Panc1 (cell line): ENCODE measurements at regions not wholly inside any gene's neighbourhood (a gene's known extent, or its start where the extent isn't known, plus 50 kb on each side); places are given as distances from the start of the nearest gene placed in this dataset.

Experiments used
- ATAC-seq: fragments of 200-7000 bp; cut with Tn5 transposase; 2 replicates; pipeline ENCODE4 v1.9.1; 2020; ENCODE audit warnings: mild to moderate bottlenecking, moderate library complexity
- BruUV-seq: library from RNA; stranded (reverse); fragments of 400-500 nt; replicated peaks from 2 replicates; lab custom pipeline; 2021; lab: Mats Ljungman, UMichigan
- CTCF ChIA-PET: fragments of 300-600 bp; sonication (Branson Sonifier 250); formaldehyde crosslinking; loops from one replicate; lab custom pipeline; 2022; ENCODE audit warnings: antibody characterized with exemption; lab: Charles Lee
- POLR2A ChIA-PET: fragments of 300-600 bp; sonication (Branson Sonifier 250); formaldehyde crosslinking; loops from one replicate; lab custom pipeline; 2022; ENCODE audit warnings: antibody characterized with exemption; lab: Charles Lee
- DNase-seq: peaks from one replicate; pipeline ENCODE4 v3.0.0-alpha.2; 2010; ENCODE audit warnings: low read depth, low spot score
- H3K27ac ChIP-seq: 2 replicates; pipeline ENCODE4 v1.5.1; 2011; ENCODE audit warnings: mild to moderate bottlenecking, low read length, inconsistent platforms
- H3K27me3 ChIP-seq: fragments of 200-500 bp; sonication (Bioruptor generic); 2 replicates; pipeline ENCODE4 v1.6.0; 2014; ENCODE audit warnings: low read length, inconsistent platforms; ENCODE audit not compliant: control insufficient read depth, insufficient read depth
- H3K36me3 ChIP-seq: fragments of 200-500 bp; sonication (Bioruptor generic); 2 replicates; pipeline ENCODE4 v1.5.1; 2014; ENCODE audit warnings: inconsistent platforms, mild to moderate bottlenecking, low read length, moderate library complexity; ENCODE audit not compliant: control insufficient read depth, insufficient read depth
- H3K4me1 ChIP-seq: 2 replicates; pipeline ENCODE4 v1.5.1; 2011; ENCODE audit warnings: inconsistent platforms, mild to moderate bottlenecking, low read length, moderate library complexity; ENCODE audit not compliant: control insufficient read depth, insufficient read depth
- H3K4me3 ChIP-seq, 2 experiments: 2 replicates each; pipeline ENCODE4 v1.5.1; 2011 to 2012; ENCODE audit warnings: low read depth in 2 of 2, low read length in 2 of 2, mild to moderate bottlenecking in 2 of 2, inconsistent platforms in 1 of 2, moderate library complexity in 1 of 2
- H3K9me3 ChIP-seq: fragments of 200-500 bp; sonication (Bioruptor generic); 2 replicates; pipeline ENCODE4 v1.5.1; 2014; ENCODE audit warnings: low read depth, mild to moderate bottlenecking, inconsistent platforms, low read length, moderate library complexity; ENCODE audit not compliant: control insufficient read depth, insufficient read depth
- POLR2AphosphoS5 ChIP-seq: IDR thresholded peaks from 2 replicates; pipeline ENCODE4 v1.6.1; 2012; ENCODE audit warnings: mild to moderate bottlenecking, low read depth, low read length, moderate library complexity
- REST ChIP-seq, 2 experiments: IDR thresholded peaks; 2 replicates each; pipeline ENCODE4 v1.6.1; 2011 to 2012; ENCODE audit warnings: low read depth in 2 of 2, control low read depth in 1 of 2, low read length in 1 of 2, mild to moderate bottlenecking in 1 of 2, moderate library complexity in 1 of 2; ENCODE audit not compliant: insufficient read depth in 1 of 2
- SIN3A ChIP-seq: IDR thresholded peaks from 2 replicates; pipeline ENCODE4 v1.6.1; 2012; ENCODE audit warnings: low read depth, mild to moderate bottlenecking, low read length, moderate library complexity, borderline replicate concordance; ENCODE audit not compliant: insufficient read depth
- TCF7L2 ChIP-seq: IDR thresholded peaks from 2 replicates; pipeline ENCODE4 v1.6.1; 2011; ENCODE audit warnings: mild to moderate bottlenecking, low read depth, low read length, inconsistent platforms
- in situ Hi-C: cut with HindIII; loops from 2 replicates; pipeline ENCODE4 v1.10.0; 2016; ENCODE audit warnings: low sequenced_read_pairs, low pct_unique_long_range_greater_than_20kb
- intact Hi-C: fragments of 100-400 bp; cut with micrococcal nuclease; formaldehyde crosslinking; loops from one replicate; pipeline ENCODE4 v1.10.0; 2022; ENCODE audit not compliant: unreplicated experiment
- TF ChIP-seq, protein P1 (sequence below): fragments of 450-650 bp; IDR thresholded peaks from 2 replicates; pipeline ENCODE4 v1.5.1; 2017; ENCODE audit warnings: mild to moderate bottlenecking

GRCh38 chr6:156517088-156517487 lies 260.1 kb upstream of the ARID1B start:
- intact Hi-C loops (no loop called here), in situ Hi-C loops (no loop called here)
- DNase-seq (no peak), ATAC-seq (no peak)
- ChIA-PET CTCF (no interaction called here), POLR2A (no interaction called here)
- Histone ChIP-seq H3K27me3 (no peaks in the 10 kb centered on the region), H3K36me3 (no peaks in the 10 kb centered on the region), H3K27ac (no peak overlapping the region), H3K4me3 (no peak overlapping the region), H3K9me3 (peaks cover 6% of the 10 kb centered on the region), H3K4me1 (no peaks in the 10 kb centered on the region)
- BruUV-seq = no TSS peak
- TF ChIP-seq TCF7L2 (no peak), POLR2AphosphoS5 (no peak), SIN3A (no peak), REST (IDR thresholded peaks at IDR 0.05; ENCODE audit: insufficient read depth in 1 of 2, low read depth in 2 of 2, low read length in 1 of 2) (no peak)
- TF ChIP-seq, protein P1, sequence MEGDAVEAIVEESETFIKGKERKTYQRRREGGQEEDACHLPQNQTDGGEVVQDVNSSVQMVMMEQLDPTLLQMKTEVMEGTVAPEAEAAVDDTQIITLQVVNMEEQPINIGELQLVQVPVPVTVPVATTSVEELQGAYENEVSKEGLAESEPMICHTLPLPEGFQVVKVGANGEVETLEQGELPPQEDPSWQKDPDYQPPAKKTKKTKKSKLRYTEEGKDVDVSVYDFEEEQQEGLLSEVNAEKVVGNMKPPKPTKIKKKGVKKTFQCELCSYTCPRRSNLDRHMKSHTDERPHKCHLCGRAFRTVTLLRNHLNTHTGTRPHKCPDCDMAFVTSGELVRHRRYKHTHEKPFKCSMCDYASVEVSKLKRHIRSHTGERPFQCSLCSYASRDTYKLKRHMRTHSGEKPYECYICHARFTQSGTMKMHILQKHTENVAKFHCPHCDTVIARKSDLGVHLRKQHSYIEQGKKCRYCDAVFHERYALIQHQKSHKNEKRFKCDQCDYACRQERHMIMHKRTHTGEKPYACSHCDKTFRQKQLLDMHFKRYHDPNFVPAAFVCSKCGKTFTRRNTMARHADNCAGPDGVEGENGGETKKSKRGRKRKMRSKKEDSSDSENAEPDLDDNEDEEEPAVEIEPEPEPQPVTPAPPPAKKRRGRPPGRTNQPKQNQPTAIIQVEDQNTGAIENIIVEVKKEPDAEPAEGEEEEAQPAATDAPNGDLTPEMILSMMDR = no peak

- ATAC-seq (no peak), DNase-seq (no peak)
- Histone ChIP-seq H3K9me3 (peaks cover 6% of the 10 kb centered on the region), H3K4me3 (no peak overlapping the region), H3K27ac (no peak overlapping the region), H3K4me1 (no peaks in the 10 kb centered on the region), H3K36me3 (no peaks in the 10 kb centered on the region), H3K27me3 (no peaks in the 10 kb centered on the region)
- in situ Hi-C loops (no loop called here), intact Hi-C loops (no loop called here)
- ChIA-PET POLR2A (no interaction called here), CTCF (no interaction called here)
- TF ChIP-seq, protein P1 = no peak
- TF ChIP-seq POLR2AphosphoS5 (no peak), SIN3A (no peak), TCF7L2 (no peak), REST (IDR thresholded peaks at IDR 0.05; ENCODE audit: insufficient read depth in 1 of 2, low read depth in 2 of 2, low read length in 1 of 2) (no peak)
- BruUV-seq = no TSS peak
Observed at GRCh38 chr6:156515242-156515641, 261.9 kb upstream of the ARID1B start.
